ENCODE measurements at regions not wholly inside any gene's neighbourhood (a gene's known extent, or its start where the extent isn't known, plus 50 kb on each side); places are given as distances from the start of the nearest gene placed in this dataset.

- peak; percentile 57 for DNase-seq (ENCODE audit: low read depth)
- peak overlapping the region; percentile 47 for H3K9ac ChIP-seq (ENCODE audit: low read length)
- H3K4me2 ChIP-seq (ENCODE audit: low read length) = peak overlapping the region; percentile 47
- H3K4me3 Mint-ChIP-seq (ENCODE audit: unreplicated experiment) = no peak overlapping the region
- H3K4me3 ChIP-seq (ENCODE audit: insufficient read depth, low read depth, low read length) = no peak overlapping the region
- TF ChIP-seq CTCF (IDR thresholded peaks at IDR 0.05; ENCODE audit: insufficient read depth, low read depth, low read length) (no peak), EZH2 (IDR thresholded peaks at IDR 0.05; ENCODE audit: insufficient read depth, low read length) (no peak)
- H3K36me3 ChIP-seq (ENCODE audit: insufficient read depth, low read length) = no peaks in the 10 kb centered on the region
- H3K9me3 Mint-ChIP-seq (ENCODE audit: unreplicated experiment) = no peaks in the 10 kb centered on the region
- H3K27me3 ChIP-seq (ENCODE audit: insufficient read depth, low read length) = no peaks in the 10 kb centered on the region
- no peak for FAIRE-seq
- no peaks in the 10 kb centered on the region for H3K79me2 ChIP-seq (ENCODE audit: insufficient read depth, low read length)
- H2AFZ ChIP-seq (ENCODE audit: low read depth, low read length) = peak overlapping the region; percentile 6
- H3K27me3 Mint-ChIP-seq (ENCODE audit: low read depth, unreplicated experiment) = no peaks in the 10 kb centered on the region
- peak overlapping the region; percentile 38 for H3K27ac ChIP-seq (ENCODE audit: low read depth, low read length)
- no peaks in the 10 kb centered on the region for H3K9me3 ChIP-seq (ENCODE audit: insufficient read depth, low read depth, low read length)
- peaks cover 18% of the 10 kb centered on the region for H3K4me1 Mint-ChIP-seq (ENCODE audit: low read depth, unreplicated experiment)
- H3K36me3 Mint-ChIP-seq (ENCODE audit: low read depth, unreplicated experiment) = no peaks in the 10 kb centered on the region
- no peaks in the 10 kb centered on the region for H4K20me1 ChIP-seq (ENCODE audit: insufficient read depth, low read length)
- H3K4me1 ChIP-seq (ENCODE audit: insufficient read depth, low read length) = peaks cover 8% of the 10 kb centered on the region
- H3K27ac Mint-ChIP-seq (ENCODE audit: unreplicated experiment) = peak overlapping the region; percentile 62
These were observed 449.5 kb downstream of the LIG4 start for GRCh38 chr13:107765724-107766401.

GRCh38 chr13:107764046-107764445 is 451.3 kb downstream of the LIG4 start:
- Histone ChIP-seq H3K36me3 (ENCODE audit: insufficient read depth, low read length) (no peaks in the 10 kb centered on the region), H3K27me3 (ENCODE audit: insufficient read depth, low read length) (no peaks in the 10 kb centered on the region), H3K4me1 (ENCODE audit: insufficient read depth, low read length) (peaks cover 8% of the 10 kb centered on the region), H3K9ac (ENCODE audit: low read length) (no peak overlapping the region), H2AFZ (ENCODE audit: low read depth, low read length) (no peak overlapping the region), H3K4me2 (ENCODE audit: low read length) (no peak overlapping the region), H4K20me1 (ENCODE audit: insufficient read depth, low read length) (no peaks in the 10 kb centered on the region), H3K79me2 (ENCODE audit: insufficient read depth, low read length) (no peaks in the 10 kb centered on the region), H3K27ac (ENCODE audit: low read depth, low read length) (no peak overlapping the region), H3K4me3 (ENCODE audit: insufficient read depth, low read depth, low read length) (no peak overlapping the region), H3K9me3 (ENCODE audit: insufficient read depth, low read depth, low read length) (no peaks in the 10 kb centered on the region)
- no peak for TF ChIP-seq CTCF (IDR thresholded peaks at IDR 0.05; ENCODE audit: insufficient read depth, low read depth, low read length)
- no peak for TF ChIP-seq EZH2 (IDR thresholded peaks at IDR 0.05; ENCODE audit: insufficient read depth, low read length)
- Mint-ChIP-seq H3K27me3 (ENCODE audit: low read depth, unreplicated experiment) (no peaks in the 10 kb centered on the region), H3K36me3 (ENCODE audit: low read depth, unreplicated experiment) (no peaks in the 10 kb centered on the region), H3K9me3 (ENCODE audit: unreplicated experiment) (no peaks in the 10 kb centered on the region), H3K27ac (ENCODE audit: unreplicated experiment) (no peak overlapping the region), H3K4me3 (ENCODE audit: unreplicated experiment) (no peak overlapping the region), H3K4me1 (ENCODE audit: low read depth, unreplicated experiment) (peaks cover 18% of the 10 kb centered on the region)
- FAIRE-seq = no peak
- DNase-seq (ENCODE audit: low read depth) = no peak

- DNase-seq (ENCODE audit: low read depth) (no peak), FAIRE-seq (no peak)
- Mint-ChIP-seq H3K4me3 (ENCODE audit: unreplicated experiment) (no peak overlapping the region), H3K27me3 (ENCODE audit: low read depth, unreplicated experiment) (no peaks in the 10 kb centered on the region), H3K36me3 (ENCODE audit: low read depth, unreplicated experiment) (no peaks in the 10 kb centered on the region), H3K27ac (ENCODE audit: unreplicated experiment) (no peak overlapping the region), H3K4me1 (ENCODE audit: low read depth, unreplicated experiment) (no peaks in the 10 kb centered on the region), H3K9me3 (ENCODE audit: unreplicated experiment) (peaks cover 2% of the 10 kb centered on the region)
- no peak overlapping the region for H3K4me3 ChIP-seq (ENCODE audit: insufficient read depth, low read depth, low read length)
- H3K27ac ChIP-seq (ENCODE audit: low read depth, low read length) = no peak overlapping the region
- H3K9ac ChIP-seq (ENCODE audit: low read length) = no peak overlapping the region
- no peak overlapping the region for H2AFZ ChIP-seq (ENCODE audit: low read depth, low read length)
- TF ChIP-seq EZH2 (IDR thresholded peaks at IDR 0.05; ENCODE audit: insufficient read depth, low read length) = no peak
- TF ChIP-seq CTCF (IDR thresholded peaks at IDR 0.05; ENCODE audit: insufficient read depth, low read depth, low read length) = no peak
- H3K36me3 ChIP-seq (ENCODE audit: insufficient read depth, low read length) = no peaks in the 10 kb centered on the region
- H3K79me2 ChIP-seq (ENCODE audit: insufficient read depth, low read length) = no peaks in the 10 kb centered on the region
- H3K9me3 ChIP-seq (ENCODE audit: insufficient read depth, low read depth, low read length) = no peaks in the 10 kb centered on the region
- no peaks in the 10 kb centered on the region for H3K27me3 ChIP-seq (ENCODE audit: insufficient read depth, low read length)
- no peaks in the 10 kb centered on the region for H4K20me1 ChIP-seq (ENCODE audit: insufficient read depth, low read length)
- H3K4me1 ChIP-seq (ENCODE audit: insufficient read depth, low read length) = no peaks in the 10 kb centered on the region
- H3K4me2 ChIP-seq (ENCODE audit: low read length) = no peak overlapping the region
These were observed 461.6 kb downstream of the LIG4 start for GRCh38 chr13:107753748-107754147.

Measured in astrocyte (in vitro differentiated cells and primary cell).